ENCODE measurements at regions not wholly inside any gene's neighbourhood (a gene's known extent, or its start where the extent isn't known, plus 50 kb on each side); places are given as distances from the start of the nearest gene placed in this dataset.
"Not testable (repeated sequence)": the region's sequence is repeated elsewhere in the genome, so short reads cannot be mapped to it uniquely, and the experiment has no call there.

DNA sequence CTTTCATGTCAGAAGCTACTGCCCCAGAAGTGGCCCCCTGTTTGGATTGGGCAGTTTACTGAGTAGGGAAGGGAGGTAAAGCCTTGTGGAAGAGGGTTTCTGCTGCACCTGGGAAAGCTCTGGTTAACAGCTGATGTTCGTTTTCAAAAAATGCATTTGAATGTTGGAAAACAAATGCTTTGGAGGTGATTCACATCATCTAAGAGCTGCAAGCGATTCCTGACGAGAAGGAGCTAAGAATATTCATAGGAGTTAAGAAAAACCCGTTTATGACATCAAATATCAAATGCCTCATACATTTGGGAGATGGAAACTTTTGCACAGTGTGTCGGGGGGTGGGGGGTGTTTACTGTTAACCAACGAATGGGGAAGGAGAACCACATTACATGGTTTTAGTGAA, 183.8 kb upstream of the NR2F2 start:
- no peak overlapping the region for H3K4me3 ChIP-seq (ENCODE audit: low read depth, low read length)
- TF ChIP-seq, protein P1, sequence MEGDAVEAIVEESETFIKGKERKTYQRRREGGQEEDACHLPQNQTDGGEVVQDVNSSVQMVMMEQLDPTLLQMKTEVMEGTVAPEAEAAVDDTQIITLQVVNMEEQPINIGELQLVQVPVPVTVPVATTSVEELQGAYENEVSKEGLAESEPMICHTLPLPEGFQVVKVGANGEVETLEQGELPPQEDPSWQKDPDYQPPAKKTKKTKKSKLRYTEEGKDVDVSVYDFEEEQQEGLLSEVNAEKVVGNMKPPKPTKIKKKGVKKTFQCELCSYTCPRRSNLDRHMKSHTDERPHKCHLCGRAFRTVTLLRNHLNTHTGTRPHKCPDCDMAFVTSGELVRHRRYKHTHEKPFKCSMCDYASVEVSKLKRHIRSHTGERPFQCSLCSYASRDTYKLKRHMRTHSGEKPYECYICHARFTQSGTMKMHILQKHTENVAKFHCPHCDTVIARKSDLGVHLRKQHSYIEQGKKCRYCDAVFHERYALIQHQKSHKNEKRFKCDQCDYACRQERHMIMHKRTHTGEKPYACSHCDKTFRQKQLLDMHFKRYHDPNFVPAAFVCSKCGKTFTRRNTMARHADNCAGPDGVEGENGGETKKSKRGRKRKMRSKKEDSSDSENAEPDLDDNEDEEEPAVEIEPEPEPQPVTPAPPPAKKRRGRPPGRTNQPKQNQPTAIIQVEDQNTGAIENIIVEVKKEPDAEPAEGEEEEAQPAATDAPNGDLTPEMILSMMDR (IDR thresholded peaks at IDR 0.05; ENCODE audit: low read depth, low read length), result no peak

GRCh38 chr15:96147267-96147666, 183.2 kb upstream of the NR2F2 start:
- TF ChIP-seq, protein P1 (IDR thresholded peaks at IDR 0.05; ENCODE audit: low read depth, low read length), result no peak
- H3K4me3 ChIP-seq (ENCODE audit: low read depth, low read length), result no peak overlapping the region

- no peak overlapping the region for H3K4me3 ChIP-seq (ENCODE audit: low read depth, low read length)
- TF ChIP-seq, protein P1 (IDR thresholded peaks at IDR 0.05; ENCODE audit: low read depth, low read length), result no peak
These were observed 180.2 kb upstream of the NR2F2 start for GRCh38 chr15:96150254-96150653.

DNA sequence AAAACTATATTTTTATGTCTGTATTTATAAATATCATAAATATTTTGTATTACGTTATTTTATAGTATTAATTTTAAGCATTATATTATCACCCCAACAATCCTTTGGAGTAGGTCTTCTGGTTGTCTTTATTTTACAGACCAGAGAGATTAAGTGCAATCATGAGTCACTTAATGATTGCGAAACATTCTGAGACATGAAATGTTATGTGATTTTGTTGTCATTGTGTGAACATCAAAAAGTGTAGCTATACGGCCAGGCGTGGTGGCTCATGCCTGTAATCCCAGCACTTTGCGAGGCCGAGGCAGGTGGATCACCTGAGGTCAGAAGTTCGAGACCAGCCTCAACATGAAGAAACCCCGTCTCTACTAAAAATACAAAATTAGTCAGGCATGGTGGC, 178.8 kb upstream of the NR2F2 start:
- H3K4me3 ChIP-seq (ENCODE audit: low read depth, low read length), result not testable (repeated sequence)

DNA sequence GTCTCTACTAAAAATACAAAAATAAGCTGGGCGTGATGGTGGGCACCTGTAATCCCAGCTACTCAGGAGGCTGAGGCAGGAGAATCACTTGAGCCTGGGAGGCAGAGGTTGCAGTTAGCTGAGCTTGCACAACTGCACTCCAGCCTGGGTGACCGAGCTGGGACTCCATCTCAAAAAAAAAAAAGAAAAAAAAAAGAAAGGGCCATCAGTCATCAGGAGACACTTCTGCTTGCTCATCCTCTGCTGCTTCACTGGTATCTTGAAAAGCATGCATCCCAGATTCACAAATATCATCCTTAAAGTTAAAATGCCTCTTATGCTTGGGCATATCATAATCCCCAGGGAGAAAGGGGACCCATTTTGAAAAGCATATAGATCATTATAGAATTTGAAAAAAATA, 176.6 kb upstream of the NR2F2 start:
- no peak overlapping the region for H3K4me3 ChIP-seq (ENCODE audit: low read depth, low read length)
- TF ChIP-seq, protein P1 (IDR thresholded peaks at IDR 0.05; ENCODE audit: low read depth, low read length), result no peak

DNA sequence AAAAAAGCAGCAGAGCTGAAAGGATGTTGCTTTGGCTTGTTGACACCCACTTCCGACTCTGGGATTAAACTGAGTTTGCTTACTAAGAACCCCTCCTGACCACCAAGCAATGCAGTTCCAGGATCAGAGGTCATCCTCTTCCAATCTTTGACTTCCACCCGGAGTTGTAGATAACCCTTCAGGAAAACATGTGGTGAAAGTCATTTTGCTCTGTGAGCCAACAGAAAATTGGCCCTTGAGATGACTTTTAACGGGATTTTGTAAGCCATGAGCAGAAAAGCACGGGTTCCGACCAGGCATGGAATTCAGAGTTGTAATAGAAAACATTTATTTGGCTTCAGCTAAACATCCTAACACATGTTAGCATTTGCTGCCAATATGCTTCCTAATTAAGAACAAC, 171.6 kb upstream of the NR2F2 start:
- TF ChIP-seq, protein P1 (IDR thresholded peaks at IDR 0.05; ENCODE audit: low read depth, low read length), result no peak
- H3K4me3 ChIP-seq (ENCODE audit: low read depth, low read length), result no peak overlapping the region

DNA sequence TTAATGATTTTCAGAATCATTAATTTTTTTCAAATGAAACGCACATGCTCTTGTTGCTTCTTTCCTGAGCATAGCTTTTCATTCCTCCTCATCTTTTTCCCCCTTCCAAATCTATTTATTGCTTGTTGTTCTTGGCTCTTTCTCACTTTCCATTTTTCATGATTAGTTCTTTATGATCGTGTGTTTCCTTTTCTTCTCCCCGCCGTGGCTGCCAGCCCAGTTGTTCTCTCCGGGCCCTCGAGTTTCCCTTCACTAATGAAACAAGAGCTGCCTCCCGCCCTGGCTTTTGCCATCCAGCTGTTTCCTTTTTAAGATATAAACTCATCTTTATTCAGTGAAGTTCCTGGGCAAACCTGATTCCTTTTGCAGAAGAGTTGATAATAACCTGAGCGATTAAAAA, 170.2 kb upstream of the NR2F2 start:
- TF ChIP-seq, protein P1 (IDR thresholded peaks at IDR 0.05; ENCODE audit: low read depth, low read length), result no peak
- no peak overlapping the region for H3K4me3 ChIP-seq (ENCODE audit: low read depth, low read length)

DNA sequence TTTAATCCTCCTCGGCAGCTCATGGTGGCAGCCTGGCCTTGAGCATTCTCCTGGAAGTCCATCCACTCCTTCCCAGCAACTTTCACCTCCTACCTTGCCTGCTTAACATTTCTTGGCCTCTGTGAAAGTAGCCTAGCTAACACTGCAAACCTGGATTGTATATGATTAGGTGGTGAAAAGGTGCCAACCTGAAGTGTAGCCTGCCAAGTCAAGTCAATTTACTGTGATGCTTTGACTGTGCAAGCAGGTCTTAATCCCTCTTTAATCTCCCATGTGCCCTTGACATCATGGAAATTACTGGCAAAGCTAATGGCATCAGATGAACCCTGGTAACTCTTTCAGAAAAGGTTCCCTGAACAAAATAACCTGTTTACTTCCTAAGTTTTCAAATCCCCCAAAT, 169.7 kb upstream of the NR2F2 start:
- TF ChIP-seq, protein P1 (IDR thresholded peaks at IDR 0.05; ENCODE audit: low read depth, low read length), result no peak
- H3K4me3 ChIP-seq (ENCODE audit: low read depth, low read length), result no peak overlapping the region
